ENCODE measurements at regions not wholly inside any gene's neighbourhood (a gene's known extent, or its start where the extent isn't known, plus 50 kb on each side); places are given as distances from the start of the nearest gene placed in this dataset.
"Not testable (repeated sequence)": the region's sequence is repeated elsewhere in the genome, so short reads cannot be mapped to it uniquely, and the experiment has no call there.

GRCh38 chr9:13811876-13812275 is 502.1 kb downstream of the NFIB start:
- no peak overlapping the region for H3K9ac ChIP-seq (ENCODE audit: low read depth in 1 of 3, low read length in 3 of 3)
- no peak overlapping the region for H3K27ac ChIP-seq (ENCODE audit: low read depth, low read length)
- no peak overlapping the region for H3K4me3 ChIP-seq (ENCODE audit: low read length in 3 of 3)
- H3K36me3 ChIP-seq (ENCODE audit: control insufficient read depth in 3 of 3, insufficient read depth in 3 of 3, low read length in 3 of 3), result no peaks in the 10 kb centered on the region
- H3K9me3 ChIP-seq (ENCODE audit: control insufficient read depth in 3 of 3, low read length in 3 of 3), result no peaks in the 10 kb centered on the region
- peaks cover 1 to 9% (median 3%) of the 10 kb centered on the region in 3 donors for H3K4me1 ChIP-seq (ENCODE audit: control insufficient read depth in 3 of 3, insufficient read depth in 3 of 3, low read length in 3 of 3)
- H3K27me3 ChIP-seq (ENCODE audit: control insufficient read depth in 3 of 3, insufficient read depth in 3 of 3, low read length in 3 of 3), result no peaks in the 10 kb centered on the region

- no peak overlapping the region for H3K27ac ChIP-seq (ENCODE audit: low read depth, low read length)
- no peaks in the 10 kb centered on the region for H3K36me3 ChIP-seq (ENCODE audit: control insufficient read depth in 3 of 3, insufficient read depth in 3 of 3, low read length in 3 of 3)
- no peak overlapping the region for H3K9ac ChIP-seq (ENCODE audit: low read depth in 1 of 3, low read length in 3 of 3)
These were observed 503.4 kb downstream of the NFIB start for GRCh38 chr9:13810510-13810909.

GRCh38 chr9:13809401-13809800 is 504.5 kb downstream of the NFIB start:
- H3K9me3 ChIP-seq (ENCODE audit: control insufficient read depth in 3 of 3, low read length in 3 of 3), result no peaks in the 10 kb centered on the region
- no peaks in the 10 kb centered on the region for H3K36me3 ChIP-seq (ENCODE audit: control insufficient read depth in 3 of 3, insufficient read depth in 3 of 3, low read length in 3 of 3)
- H3K4me1 ChIP-seq (ENCODE audit: control insufficient read depth in 3 of 3, insufficient read depth in 3 of 3, low read length in 3 of 3), result peaks cover 0 to 6% (median 0%) of the 10 kb centered on the region in 3 donors
- no peaks in the 10 kb centered on the region for H3K27me3 ChIP-seq (ENCODE audit: control insufficient read depth in 3 of 3, insufficient read depth in 3 of 3, low read length in 3 of 3)
- H3K27ac ChIP-seq (ENCODE audit: low read depth, low read length), result no peak overlapping the region
- no peak overlapping the region for H3K9ac ChIP-seq (ENCODE audit: low read depth in 1 of 3, low read length in 3 of 3)
- no peak overlapping the region for H3K4me3 ChIP-seq (ENCODE audit: low read length in 3 of 3)

More at GRCh38 chr9:13810510-13810909, 503.4 kb downstream of the NFIB start:
- Histone ChIP-seq H3K9me3 (ENCODE audit: control insufficient read depth in 3 of 3, low read length in 3 of 3) (no peaks in the 10 kb centered on the region), H3K4me1 (ENCODE audit: control insufficient read depth in 3 of 3, insufficient read depth in 3 of 3, low read length in 3 of 3) (peaks cover 0 to 6% (median 0%) of the 10 kb centered on the region in 3 donors), H3K27me3 (ENCODE audit: control insufficient read depth in 3 of 3, insufficient read depth in 3 of 3, low read length in 3 of 3) (no peaks in the 10 kb centered on the region), H3K4me3 (ENCODE audit: low read length in 3 of 3) (no peak overlapping the region)

- Histone ChIP-seq H3K4me3 (ENCODE audit: low read length in 3 of 3) (no peak overlapping the region), H3K27me3 (ENCODE audit: control insufficient read depth in 3 of 3, insufficient read depth in 3 of 3, low read length in 3 of 3) (no peaks in the 10 kb centered on the region), H3K4me1 (ENCODE audit: control insufficient read depth in 3 of 3, insufficient read depth in 3 of 3, low read length in 3 of 3) (peaks cover 0 to 6% (median 0%) of the 10 kb centered on the region in 3 donors), H3K9me3 (ENCODE audit: control insufficient read depth in 3 of 3, low read length in 3 of 3) (no peaks in the 10 kb centered on the region), H3K9ac (ENCODE audit: low read depth in 1 of 3, low read length in 3 of 3) (no peak overlapping the region), H3K36me3 (ENCODE audit: control insufficient read depth in 3 of 3, insufficient read depth in 3 of 3, low read length in 3 of 3) (no peaks in the 10 kb centered on the region), H3K27ac (ENCODE audit: low read depth, low read length) (no peak overlapping the region)
These were observed 506.8 kb downstream of the NFIB start for GRCh38 chr9:13807118-13807517.

GRCh38 chr9:13806714-13807113 is 507.2 kb downstream of the NFIB start:
- Histone ChIP-seq H3K4me1 (ENCODE audit: control insufficient read depth in 3 of 3, insufficient read depth in 3 of 3, low read length in 3 of 3) (peaks cover 0 to 6% (median 0%) of the 10 kb centered on the region in 3 donors), H3K27ac (ENCODE audit: low read depth, low read length) (no peak overlapping the region), H3K36me3 (ENCODE audit: control insufficient read depth in 3 of 3, insufficient read depth in 3 of 3, low read length in 3 of 3) (no peaks in the 10 kb centered on the region)

GRCh38 chr9:13805546-13805945 is 508.4 kb downstream of the NFIB start:
- no peak overlapping the region for H3K9ac ChIP-seq (ENCODE audit: low read depth in 1 of 3, low read length in 3 of 3)
- peaks cover 0 to 3% (median 0%) of the 10 kb centered on the region in 3 donors for H3K4me1 ChIP-seq (ENCODE audit: control insufficient read depth in 3 of 3, insufficient read depth in 3 of 3, low read length in 3 of 3)
- H3K27me3 ChIP-seq (ENCODE audit: control insufficient read depth in 3 of 3, insufficient read depth in 3 of 3, low read length in 3 of 3), result no peaks in the 10 kb centered on the region
- H3K36me3 ChIP-seq (ENCODE audit: control insufficient read depth in 3 of 3, insufficient read depth in 3 of 3, low read length in 3 of 3), result no peaks in the 10 kb centered on the region
- no peak overlapping the region for H3K4me3 ChIP-seq (ENCODE audit: low read length in 3 of 3)
- H3K9me3 ChIP-seq (ENCODE audit: control insufficient read depth in 3 of 3, low read length in 3 of 3), result no peaks in the 10 kb centered on the region
- H3K27ac ChIP-seq (ENCODE audit: low read depth, low read length), result no peak overlapping the region

More at GRCh38 chr9:13806714-13807113, 507.2 kb downstream of the NFIB start:
- H3K9ac ChIP-seq (ENCODE audit: low read depth in 1 of 3, low read length in 3 of 3), result no peak overlapping the region
- no peaks in the 10 kb centered on the region for H3K9me3 ChIP-seq (ENCODE audit: control insufficient read depth in 3 of 3, low read length in 3 of 3)
- no peaks in the 10 kb centered on the region for H3K27me3 ChIP-seq (ENCODE audit: control insufficient read depth in 3 of 3, insufficient read depth in 3 of 3, low read length in 3 of 3)
- H3K4me3 ChIP-seq (ENCODE audit: low read length in 3 of 3), result no peak overlapping the region

- Histone ChIP-seq H3K4me3 (ENCODE audit: low read length in 3 of 3) (no peak overlapping the region), H3K4me1 (ENCODE audit: control insufficient read depth in 3 of 3, insufficient read depth in 3 of 3, low read length in 3 of 3) (no peaks in the 10 kb centered on the region), H3K9me3 (ENCODE audit: control insufficient read depth in 3 of 3, low read length in 3 of 3) (no peaks in the 10 kb centered on the region), H3K27ac (ENCODE audit: low read depth, low read length) (no peak overlapping the region), H3K9ac (ENCODE audit: low read depth in 1 of 3, low read length in 3 of 3) (no peak overlapping the region), H3K27me3 (ENCODE audit: control insufficient read depth in 3 of 3, insufficient read depth in 3 of 3, low read length in 3 of 3) (no peaks in the 10 kb centered on the region), H3K36me3 (ENCODE audit: control insufficient read depth in 3 of 3, insufficient read depth in 3 of 3, low read length in 3 of 3) (no peaks in the 10 kb centered on the region)
These were observed 509.4 kb downstream of the NFIB start for GRCh38 chr9:13804532-13804931.

- H3K27me3 ChIP-seq (ENCODE audit: control insufficient read depth in 3 of 3, insufficient read depth in 3 of 3, low read length in 3 of 3), result no peaks in the 10 kb centered on the region
- H3K27ac ChIP-seq (ENCODE audit: low read depth, low read length), result no peak overlapping the region
- no peaks in the 10 kb centered on the region for H3K9me3 ChIP-seq (ENCODE audit: control insufficient read depth in 3 of 3, low read length in 3 of 3)
- no peaks in the 10 kb centered on the region for H3K4me1 ChIP-seq (ENCODE audit: control insufficient read depth in 3 of 3, insufficient read depth in 3 of 3, low read length in 3 of 3)
- no peak overlapping the region for H3K4me3 ChIP-seq (ENCODE audit: low read length in 3 of 3)
- H3K36me3 ChIP-seq (ENCODE audit: control insufficient read depth in 3 of 3, insufficient read depth in 3 of 3, low read length in 3 of 3), result no peaks in the 10 kb centered on the region
- no peak overlapping the region for H3K9ac ChIP-seq (ENCODE audit: low read depth in 1 of 3, low read length in 3 of 3)
These were observed 513.2 kb downstream of the NFIB start for GRCh38 chr9:13800776-13801175.

- H3K4me3 ChIP-seq (ENCODE audit: low read length in 3 of 3); H3K9me3 ChIP-seq (ENCODE audit: control insufficient read depth in 3 of 3, low read length in 3 of 3); H3K9ac ChIP-seq (ENCODE audit: low read depth in 1 of 3, low read length in 3 of 3); H3K36me3 ChIP-seq (ENCODE audit: control insufficient read depth in 3 of 3, insufficient read depth in 3 of 3, low read length in 3 of 3); H3K27me3 ChIP-seq (ENCODE audit: control insufficient read depth in 3 of 3, insufficient read depth in 3 of 3, low read length in 3 of 3); H3K4me1 ChIP-seq (ENCODE audit: control insufficient read depth in 3 of 3, insufficient read depth in 3 of 3, low read length in 3 of 3); H3K27ac ChIP-seq (ENCODE audit: low read depth, low read length): not testable (repeated sequence)
These were observed 516.2 kb downstream of the NFIB start for GRCh38 chr9:13797701-13798100.

GRCh38 chr9:13791816-13792215 is 512.3 kb upstream of the MPDZ start:
- Histone ChIP-seq H3K4me3 (ENCODE audit: low read length in 3 of 3) (no peak overlapping the region), H3K4me1 (ENCODE audit: control insufficient read depth in 3 of 3, insufficient read depth in 3 of 3, low read length in 3 of 3) (peaks cover 10 to 16% (median 11%) of the 10 kb centered on the region in 3 donors), H3K9me3 (ENCODE audit: control insufficient read depth in 3 of 3, low read length in 3 of 3) (no peaks in the 10 kb centered on the region), H3K27ac (ENCODE audit: low read depth, low read length) (no peak overlapping the region), H3K9ac (ENCODE audit: low read depth in 1 of 3, low read length in 3 of 3) (no peak overlapping the region), H3K27me3 (ENCODE audit: control insufficient read depth in 3 of 3, insufficient read depth in 3 of 3, low read length in 3 of 3) (no peaks in the 10 kb centered on the region), H3K36me3 (ENCODE audit: control insufficient read depth in 3 of 3, insufficient read depth in 3 of 3, low read length in 3 of 3) (no peaks in the 10 kb centered on the region)

GRCh38 chr9:13790055-13790454 is 510.6 kb upstream of the MPDZ start:
- Histone ChIP-seq H3K4me1 (ENCODE audit: control insufficient read depth in 3 of 3, insufficient read depth in 3 of 3, low read length in 3 of 3) (peaks cover 16 to 18% (median 16%) of the 10 kb centered on the region in 3 donors), H3K9ac (ENCODE audit: low read depth in 1 of 3, low read length in 3 of 3) (no peak overlapping the region), H3K36me3 (ENCODE audit: control insufficient read depth in 3 of 3, insufficient read depth in 3 of 3, low read length in 3 of 3) (no peaks in the 10 kb centered on the region), H3K27ac (ENCODE audit: low read depth, low read length) (no peak overlapping the region), H3K4me3 (ENCODE audit: low read length in 3 of 3) (no peak overlapping the region), H3K9me3 (ENCODE audit: control insufficient read depth in 3 of 3, low read length in 3 of 3) (no peaks in the 10 kb centered on the region), H3K27me3 (ENCODE audit: control insufficient read depth in 3 of 3, insufficient read depth in 3 of 3, low read length in 3 of 3) (no peaks in the 10 kb centered on the region)

All from skeletal muscle tissue (tissue), 3 donors.